ENCODE measurements at regions not wholly inside any gene's neighbourhood (a gene's known extent, or its start where the extent isn't known, plus 50 kb on each side); places are given as distances from the start of the nearest gene placed in this dataset.
"Not testable (repeated sequence)": the region's sequence is repeated elsewhere in the genome, so short reads cannot be mapped to it uniquely, and the experiment has no call there.

DNA sequence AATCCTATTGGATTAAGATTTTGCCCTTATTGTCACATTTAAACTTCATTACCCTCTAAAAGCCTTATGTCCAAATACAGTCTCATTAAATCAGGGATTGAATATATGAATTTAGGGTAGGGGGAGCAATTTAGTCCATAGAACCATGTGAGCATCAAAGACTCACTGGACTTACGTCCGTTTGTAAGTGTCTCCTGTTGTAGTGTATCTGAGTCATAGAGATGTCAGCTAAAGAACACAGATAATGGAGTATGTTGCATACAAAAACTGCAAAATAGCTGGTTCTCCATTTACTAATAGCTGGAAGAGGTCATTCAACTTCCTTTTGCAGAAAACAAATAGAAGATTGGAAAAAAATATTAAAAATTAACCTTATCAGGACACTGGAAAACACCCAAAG lies 599.1 kb upstream of the SOX9 start:
- DNase-seq: no peak

DNA sequence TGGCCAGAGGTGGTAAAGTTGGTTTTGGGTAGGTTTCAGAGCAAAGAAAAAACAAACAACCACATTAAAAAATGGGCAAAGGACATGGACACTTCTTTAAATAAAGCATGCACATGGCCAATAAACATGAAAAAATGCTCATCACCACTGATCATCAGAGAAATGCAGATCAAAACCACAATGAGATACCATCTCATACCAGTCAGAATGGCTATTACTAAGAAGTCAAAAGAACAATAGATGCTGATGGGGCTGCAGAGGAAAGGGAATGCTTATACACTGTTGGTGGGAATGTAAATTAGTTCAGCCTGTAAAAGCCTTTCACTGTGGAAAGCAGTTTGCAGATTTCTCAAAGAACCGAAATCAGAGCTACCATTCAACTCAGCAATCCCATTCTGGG lies 598.4 kb upstream of the SOX9 start:
- no peak for DNase-seq

DNA sequence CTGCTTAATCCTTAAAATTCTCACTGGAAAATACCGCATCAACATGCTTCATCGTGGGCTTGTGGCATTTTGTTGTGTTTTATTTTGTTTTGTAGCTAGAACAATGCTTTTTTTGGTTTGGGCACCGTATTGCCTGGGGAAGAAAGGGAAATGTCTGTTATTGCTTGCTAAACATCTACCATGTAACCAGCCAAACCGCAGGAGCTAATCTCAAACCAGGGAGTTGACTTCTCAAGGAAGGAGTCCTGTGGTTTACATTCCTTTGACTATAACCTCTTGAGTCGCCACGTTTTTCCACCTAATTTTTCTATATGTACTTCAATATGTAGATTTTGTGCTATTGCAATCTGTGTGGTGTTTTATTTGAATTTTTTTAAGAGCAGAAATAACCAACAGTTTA lies 593.5 kb upstream of the SOX9 start:
- no peak for DNase-seq

DNA sequence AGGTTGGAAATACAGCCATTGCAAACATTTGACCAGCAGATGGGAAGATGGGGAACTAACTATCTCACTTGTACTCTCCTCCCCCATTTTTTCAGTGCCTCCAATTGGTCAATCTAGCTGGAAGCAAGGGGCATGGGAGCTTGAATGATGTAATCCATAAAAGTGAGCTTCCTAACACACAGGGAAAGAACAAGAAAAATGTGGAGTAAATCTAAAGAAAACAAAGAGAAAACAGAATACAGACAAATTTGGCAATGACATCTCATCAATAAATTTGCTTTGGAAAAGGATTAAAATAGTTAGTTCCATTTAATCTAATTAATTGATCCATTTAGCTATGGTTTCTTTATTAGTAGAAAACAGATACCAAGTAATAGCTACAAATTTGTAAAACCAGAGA lies 592.6 kb upstream of the SOX9 start:
- DNase-seq: no peak

DNA sequence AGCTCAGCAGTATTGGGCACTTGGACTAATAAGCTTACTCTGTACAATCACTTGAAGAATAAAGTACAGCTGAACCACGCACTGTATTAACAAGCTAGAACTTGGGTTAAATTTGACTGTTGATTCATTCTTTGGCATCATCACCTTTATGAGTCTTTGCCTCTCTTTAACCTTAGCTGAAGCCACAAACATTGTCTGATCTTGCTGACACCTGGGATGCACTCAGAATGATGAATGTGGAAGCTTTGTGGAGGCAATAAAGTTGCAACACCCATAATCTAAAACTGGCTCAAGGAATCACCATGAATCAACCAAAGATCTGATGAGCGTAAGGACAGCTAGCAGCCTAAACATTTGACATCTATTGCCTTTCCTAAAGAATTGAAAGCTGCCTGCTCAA lies 590.6 kb upstream of the SOX9 start:
- DNase-seq: no peak

DNA sequence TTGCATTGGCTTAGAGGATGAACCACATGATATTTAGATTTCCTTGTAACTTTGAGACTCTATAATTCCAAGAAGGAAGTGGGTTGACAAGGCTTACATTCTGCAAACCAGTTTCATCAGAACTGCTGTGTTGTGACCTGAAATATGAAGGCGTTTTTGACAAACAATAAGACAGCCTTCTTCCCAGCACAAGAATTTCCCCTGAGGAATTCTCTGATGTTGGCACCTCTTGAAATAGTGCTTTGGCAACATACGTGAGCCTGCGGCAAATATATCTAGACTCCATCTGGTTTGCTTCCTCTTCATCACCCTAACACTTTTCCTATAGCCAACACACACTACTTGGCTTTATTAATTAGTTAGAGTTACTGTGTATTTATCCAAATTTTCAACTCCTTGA lies 585.5 kb upstream of the SOX9 start:
- no peak for DNase-seq

DNA sequence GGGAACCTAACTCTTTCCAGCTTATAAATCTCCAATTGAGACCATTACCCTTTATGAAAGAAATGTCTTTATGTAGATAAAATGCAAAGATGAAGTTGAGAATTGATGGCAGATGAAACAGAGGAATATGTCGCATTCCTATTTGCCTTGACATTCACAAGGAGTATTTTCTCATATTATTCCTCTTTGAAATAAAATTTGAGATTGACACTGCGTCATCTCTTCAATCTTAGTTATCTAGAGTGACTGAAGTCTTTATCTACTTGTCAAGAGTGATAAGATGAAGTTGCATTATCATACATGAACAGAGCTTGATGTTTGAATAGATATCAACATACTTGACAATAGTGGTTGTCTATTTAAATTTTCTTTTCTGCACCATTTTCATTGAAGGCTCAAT lies 574.4 kb upstream of the SOX9 start:
- no peak for DNase-seq

DNA sequence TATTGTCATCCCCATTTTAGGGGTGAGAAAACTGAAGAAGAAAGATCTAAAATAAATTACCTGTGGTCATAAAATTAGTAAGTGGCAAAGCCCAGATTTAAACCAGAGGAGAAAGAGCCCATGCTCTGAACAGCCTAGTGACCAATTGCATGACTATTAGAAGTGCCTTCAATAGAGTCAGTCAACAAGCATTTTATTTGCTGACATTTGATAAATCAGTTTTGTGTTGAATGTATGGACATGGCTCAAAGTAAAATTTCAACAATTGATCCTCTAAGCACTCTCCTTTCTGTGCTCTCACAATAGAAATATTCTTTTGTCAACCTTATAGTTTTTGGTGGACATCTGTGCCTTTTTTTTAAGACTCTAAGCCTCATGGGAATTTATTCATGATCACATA lies 572.9 kb upstream of the SOX9 start:
- no peak for DNase-seq

DNA sequence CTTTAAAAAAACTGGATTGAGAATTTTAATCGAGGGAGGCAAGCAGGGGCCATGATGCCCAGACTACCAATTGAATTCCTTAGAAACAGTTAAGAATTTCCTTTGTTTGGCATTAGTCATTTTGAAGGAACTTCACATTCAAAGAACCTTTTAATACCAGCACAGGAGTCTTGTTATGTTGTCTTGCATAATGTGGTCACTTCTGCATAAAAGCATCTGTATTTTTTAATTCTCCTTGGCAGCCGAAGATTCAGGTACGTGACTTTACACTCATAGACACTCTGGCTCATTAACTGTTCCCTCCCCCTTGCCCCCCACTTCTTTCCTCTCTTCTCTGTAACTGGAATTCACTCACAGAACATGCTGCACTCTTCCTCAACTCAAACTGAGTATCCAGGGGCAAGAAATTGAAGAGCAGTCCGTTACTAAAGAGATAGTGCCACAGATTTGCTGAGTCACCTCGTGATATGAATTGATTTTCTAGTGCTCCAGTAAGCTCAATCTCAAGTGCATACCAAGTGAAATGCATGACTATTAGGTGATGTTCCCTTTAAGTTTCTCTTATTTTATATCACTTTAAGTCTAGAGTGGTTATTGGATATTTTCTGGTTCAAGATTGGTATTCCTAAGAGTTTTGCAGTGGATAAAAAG lies 572.2 kb upstream of the SOX9 start:
- no peak for DNase-seq

DNA sequence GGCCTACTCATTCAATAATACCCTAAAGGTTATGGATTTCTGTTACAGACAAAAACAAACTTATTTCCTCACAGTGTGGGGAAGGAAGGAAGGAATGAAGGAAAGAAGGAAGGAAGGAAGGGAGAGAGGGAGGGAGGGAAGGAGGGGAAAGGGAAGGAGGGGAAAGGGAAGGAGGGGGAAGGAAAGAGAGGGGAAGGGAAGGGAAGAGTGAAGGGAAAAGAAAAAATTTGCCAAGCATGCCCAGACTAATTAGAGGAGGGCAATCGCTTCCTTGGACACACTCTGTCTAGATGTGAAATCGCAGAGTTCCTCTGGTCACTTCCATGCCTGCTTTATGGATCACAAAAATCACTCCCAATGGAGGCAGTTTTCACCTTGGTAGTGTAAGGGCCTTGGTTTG lies 570.1 kb upstream of the SOX9 start:
- no peak for DNase-seq

DNA sequence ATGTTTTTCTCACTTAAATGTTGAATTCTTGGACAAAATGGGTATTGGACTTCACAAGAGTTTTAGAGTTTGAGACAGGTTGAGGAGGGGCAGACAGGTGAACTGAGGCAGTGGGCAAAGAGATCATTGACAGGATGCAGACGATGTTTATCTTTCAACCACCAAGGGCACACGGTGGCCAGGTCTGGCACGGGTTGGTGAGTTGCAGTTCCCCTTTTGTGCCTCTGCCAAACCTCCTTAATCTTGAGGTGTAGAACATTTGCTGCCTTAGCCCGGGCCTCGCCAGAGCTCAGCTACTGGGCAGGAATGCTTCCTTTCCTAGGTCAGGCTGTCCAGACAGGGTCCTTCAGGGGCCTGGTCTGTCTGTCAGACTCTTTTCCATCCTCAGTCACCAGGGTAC lies 567.4 kb upstream of the SOX9 start:
- no peak for DNase-seq

DNA sequence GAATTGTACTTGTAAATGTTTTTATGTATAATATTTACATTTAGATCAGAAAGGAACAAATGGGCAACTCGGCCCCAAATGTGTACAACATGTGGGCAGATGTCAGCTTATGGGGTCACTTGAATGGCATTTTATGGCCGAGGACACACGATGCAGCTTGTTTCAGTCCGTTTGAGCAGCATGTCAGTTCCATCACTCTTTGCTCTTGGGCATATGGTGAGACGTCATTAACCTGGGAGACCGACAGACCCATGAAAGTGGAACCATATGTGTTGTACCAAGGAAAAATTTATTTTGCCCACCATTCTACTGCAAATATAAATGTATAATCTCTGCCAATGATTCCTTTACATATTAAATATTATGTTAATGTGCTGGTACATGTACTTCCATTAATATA lies 561.9 kb upstream of the SOX9 start:
- DNase-seq: no peak

DNA sequence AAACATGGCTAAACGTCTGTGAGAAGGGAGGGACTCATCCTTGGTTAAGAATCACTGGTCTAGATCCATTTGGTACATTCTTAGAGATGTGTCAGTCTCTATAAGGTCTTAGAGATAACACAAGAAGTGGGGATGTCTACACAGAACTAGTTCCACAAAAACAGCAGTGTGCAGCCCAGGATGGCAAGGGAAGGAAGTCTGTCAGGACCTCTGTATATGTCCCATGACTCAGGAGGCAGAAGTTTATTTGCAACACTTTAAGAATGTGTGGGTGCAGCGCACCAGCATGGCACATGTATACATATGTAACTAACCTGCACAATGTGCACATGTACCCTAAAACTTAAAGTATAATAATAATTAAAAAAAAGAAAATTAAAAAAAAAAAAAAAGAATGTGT lies 548.5 kb upstream of the SOX9 start:
- no peak for DNase-seq

DNA sequence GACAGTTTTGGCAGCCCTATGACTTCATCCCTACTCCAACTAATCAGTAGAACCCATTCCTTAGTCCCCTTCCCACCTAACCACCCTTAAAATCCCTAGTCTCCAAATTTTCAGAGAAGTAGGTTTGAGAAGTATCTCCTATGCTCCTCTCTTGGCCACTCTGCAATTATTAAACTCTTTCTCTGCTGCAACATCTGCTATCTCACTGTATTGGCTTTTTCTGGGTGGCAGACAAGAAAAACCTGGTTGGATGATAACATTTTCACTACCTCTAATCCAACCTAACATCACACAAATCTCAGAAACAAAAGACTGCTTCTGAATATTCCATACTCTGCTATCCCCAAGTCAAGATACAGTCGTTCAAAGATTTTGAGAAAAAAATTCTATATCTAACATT lies 542.4 kb upstream of the SOX9 start:
- no peak for DNase-seq

DNA sequence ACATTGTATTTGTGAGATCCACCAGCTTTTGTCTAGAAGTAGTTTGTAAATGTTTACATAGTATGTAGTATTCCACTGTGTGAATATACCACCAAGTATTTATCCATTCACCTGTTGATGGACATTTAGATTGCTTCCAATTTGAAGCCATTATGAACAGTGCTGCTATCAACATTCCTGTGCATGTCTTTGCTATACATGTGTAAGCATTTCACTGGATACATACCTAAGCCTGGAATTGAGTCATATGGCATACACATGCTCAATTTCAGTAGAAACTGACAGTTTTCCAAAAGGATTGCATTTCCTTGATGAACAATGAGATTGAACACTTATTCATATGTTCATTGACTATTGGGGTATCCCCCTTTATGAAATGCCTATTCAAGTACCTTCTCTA lies 540.6 kb upstream of the SOX9 start:
- DNase-seq: no peak

DNA sequence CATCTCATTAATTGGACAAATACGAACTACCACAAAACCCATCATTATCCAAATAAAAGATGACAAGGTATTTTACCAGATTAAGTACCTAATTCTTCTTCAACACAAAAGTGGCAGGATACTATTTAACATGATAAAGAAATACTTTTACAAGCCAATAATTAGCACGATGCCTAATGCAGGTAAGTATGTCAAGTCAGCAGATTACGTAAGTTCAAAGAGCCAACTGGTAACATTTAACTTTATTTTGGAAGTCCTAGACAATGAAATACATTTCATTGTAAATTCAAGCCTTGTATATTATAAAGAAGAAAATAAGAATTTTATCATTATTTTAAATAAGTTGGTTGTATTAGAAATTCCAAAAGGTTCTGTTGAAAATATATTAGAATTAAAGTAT lies 535.3 kb upstream of the SOX9 start:
- no peak for DNase-seq

DNA sequence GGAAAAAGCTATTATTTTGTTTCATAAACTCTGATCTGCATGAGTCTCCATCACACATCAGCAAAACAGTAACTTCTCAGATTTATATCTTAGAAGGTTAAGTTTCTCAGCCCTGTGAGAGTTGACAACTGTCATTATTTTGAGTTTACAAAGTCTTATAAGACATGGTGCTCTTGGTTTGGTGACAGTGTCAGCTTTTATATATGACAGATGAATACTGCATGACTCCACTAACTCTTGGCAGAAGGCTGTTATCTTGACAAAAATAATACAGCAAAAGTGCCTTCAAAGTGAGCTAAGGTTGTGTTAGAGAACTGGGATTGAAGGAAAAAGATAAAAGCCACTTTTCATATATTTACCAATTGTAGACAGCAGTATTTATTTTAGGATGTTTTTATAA lies 528.4 kb upstream of the SOX9 start:
- DNase-seq: no peak

DNA sequence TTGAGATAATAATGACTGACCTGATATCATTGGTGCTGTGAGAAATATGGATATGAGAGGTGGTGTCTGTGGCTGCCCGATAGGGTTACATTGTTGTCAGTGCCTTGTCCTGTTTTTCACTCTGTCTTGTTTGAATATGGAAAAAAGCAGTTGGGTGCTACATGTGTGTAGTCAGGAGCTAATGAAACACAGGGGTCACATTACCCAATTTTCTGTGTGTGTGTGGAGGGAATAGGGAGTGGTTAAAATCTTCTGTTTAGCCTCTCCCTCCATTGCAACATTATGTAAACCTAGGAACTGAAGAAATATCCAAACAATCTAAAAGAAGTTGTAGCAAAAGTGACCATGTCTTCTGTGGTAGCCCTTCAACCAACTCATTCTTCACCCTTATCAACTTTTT lies 527.7 kb upstream of the SOX9 start:
- DNase-seq: no peak

DNA sequence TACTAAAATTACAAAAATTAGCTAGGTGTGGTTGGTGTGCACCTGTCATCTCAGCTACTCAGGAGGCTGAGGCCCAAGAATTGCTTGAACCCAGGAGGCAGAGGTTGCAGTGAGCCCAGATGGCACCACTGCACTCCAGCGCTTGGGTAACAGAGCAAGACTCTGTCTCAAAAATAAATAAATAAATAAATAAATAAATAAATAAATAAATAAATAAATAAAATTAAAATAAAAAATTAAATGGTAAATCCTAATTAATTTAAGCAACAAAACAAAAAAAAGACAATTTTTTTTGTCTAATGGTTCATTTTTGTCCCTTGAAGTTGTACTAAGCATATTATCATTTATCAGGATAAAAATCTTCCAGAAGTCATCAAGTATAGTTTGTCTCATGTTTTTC lies 521.2 kb upstream of the SOX9 start:
- not testable (repeated sequence) for DNase-seq

DNA sequence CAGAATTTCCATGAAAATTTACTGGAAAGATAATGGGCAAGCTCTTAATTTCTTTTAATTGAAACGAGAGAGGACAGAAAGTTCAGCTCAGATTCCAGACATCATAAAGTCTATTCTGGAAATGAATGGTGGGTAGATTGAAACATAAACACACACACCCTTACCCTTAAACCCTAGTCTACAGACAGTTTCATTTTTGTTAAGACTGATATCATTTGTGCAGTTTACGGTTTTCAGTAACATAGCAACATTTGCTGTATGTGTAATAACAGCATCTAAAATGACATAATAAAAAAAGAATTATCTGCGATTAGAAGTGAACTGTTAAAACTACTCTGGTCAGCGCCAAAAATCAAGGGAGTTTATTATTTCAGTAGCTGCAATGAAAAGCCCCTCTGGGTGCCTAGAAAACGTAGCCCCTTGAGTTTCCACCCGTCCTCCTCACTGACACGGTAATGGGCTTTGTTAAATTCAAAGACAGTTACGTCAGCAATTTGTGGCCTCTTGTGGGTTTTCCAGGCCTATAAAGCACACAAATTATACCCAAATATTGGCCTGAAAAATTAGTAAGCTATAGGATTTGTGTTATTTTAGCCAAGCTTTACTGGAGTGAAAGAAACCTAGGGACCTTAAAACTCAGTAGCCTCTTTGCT lies 520.6 kb upstream of the SOX9 start:
- no peak for DNase-seq

DNA sequence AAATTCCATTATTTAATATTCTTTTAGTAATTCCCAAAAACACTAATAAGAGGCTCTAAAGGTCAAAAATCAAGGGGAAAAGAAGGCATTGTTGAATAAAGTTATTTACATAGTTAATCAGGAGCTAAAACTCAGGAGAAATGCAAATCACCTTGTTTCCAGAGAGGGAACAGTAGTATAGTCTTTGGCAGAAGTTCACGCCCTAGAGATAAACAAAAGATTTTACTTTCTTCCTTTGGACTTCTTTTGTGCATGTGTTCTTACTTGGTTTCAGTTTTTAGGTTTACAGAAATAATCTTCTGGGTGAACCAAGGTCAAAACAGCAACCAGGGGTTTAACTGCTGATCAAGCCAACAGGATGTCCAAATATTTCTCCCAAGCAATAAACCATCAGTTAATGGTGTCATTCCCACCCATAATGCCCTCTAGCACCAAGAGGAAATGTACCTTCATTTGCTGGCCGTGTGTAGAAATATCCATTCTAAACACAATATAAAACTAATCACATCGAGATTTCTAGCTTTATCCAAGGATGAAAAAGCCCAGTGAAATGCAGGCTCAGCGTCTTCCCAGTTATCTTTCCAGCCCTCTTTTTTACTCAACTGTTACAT lies 518.8 kb upstream of the SOX9 start:
- DNase-seq: no peak

DNA sequence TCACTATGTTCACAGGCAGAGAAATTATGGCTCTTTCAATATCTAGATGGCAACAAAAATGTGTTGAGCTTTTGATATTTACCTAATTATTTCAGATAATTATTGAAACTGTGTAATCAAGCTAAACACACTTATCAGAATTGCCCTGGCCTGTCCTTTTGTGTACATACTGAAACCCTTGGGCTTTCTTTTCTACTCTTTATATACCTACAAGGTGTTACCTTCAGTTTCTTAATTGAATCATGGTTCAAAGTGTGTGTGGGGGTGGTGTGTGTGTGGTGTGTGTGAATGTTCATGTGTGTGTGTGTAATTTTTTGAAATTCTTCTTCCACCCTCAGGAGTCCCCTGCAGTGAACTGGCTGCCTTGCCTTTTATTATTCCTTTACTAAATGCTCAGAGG lies 506.8 kb upstream of the SOX9 start:
- DNase-seq: no peak

DNA sequence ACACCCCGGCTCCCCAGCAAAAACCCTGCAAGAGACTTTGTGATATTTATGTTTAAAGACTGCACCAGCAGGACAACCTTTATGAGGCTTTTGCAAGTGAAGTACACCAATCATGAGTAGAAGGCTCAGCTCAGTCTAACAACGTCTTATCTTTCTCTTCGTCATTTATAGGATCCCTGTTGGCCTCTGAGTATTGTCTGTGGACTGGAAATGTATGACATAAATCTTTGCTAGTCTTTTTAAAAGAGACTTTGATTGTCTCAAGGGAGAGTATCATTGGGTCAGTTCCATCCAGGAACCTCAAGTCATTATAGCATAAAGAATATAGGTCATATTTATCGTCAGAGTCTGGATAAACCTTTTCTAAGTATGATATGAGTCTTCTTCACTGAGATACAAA lies 505.0 kb upstream of the SOX9 start:
- no peak for DNase-seq

DNA sequence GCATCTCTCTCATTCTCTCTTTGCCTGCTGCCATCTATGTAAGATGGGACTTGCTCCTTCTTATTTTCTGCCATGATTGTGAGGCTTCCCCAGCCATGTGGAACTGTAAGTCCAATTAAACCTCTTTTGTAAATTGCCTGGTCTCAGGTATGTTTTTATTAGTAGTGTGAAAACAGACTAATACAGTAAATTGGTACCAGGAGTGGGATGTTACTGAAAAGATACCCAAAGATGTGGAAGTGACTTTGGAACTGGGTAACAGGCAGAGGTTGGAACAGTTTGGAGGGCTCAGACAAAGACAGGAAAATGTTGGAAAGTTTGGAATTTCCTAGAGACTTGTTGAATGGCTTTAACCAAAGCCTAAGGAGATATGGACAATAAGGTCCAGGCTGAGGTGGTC lies 503.1 kb upstream of the SOX9 start:
- not testable (repeated sequence) for DNase-seq

DNA sequence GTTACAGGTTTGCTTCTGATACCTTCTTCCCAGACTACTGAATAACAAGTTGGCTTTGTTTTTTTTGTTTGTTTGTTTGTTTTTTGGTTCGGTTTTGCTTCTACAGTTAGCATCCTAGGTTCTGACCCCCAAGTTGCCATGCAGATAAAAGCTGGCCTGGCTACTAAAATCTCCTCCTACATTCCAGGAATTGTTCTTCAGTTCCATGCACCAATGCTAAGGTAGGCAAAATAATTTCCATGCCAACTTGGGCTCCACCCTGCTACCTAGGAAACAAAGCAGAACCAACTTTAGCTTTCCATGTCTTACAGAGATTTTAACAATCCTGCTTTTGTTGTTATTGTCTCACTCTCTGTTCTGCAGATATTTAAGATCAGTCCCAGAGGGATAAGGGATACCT lies 495.5 kb upstream of the SOX9 start:
- no peak for DNase-seq
